ENCODE measurements at regions not wholly inside any gene's neighbourhood (a gene's known extent, or its start where the extent isn't known, plus 50 kb on each side); places are given as distances from the start of the nearest gene placed in this dataset.

DNA sequence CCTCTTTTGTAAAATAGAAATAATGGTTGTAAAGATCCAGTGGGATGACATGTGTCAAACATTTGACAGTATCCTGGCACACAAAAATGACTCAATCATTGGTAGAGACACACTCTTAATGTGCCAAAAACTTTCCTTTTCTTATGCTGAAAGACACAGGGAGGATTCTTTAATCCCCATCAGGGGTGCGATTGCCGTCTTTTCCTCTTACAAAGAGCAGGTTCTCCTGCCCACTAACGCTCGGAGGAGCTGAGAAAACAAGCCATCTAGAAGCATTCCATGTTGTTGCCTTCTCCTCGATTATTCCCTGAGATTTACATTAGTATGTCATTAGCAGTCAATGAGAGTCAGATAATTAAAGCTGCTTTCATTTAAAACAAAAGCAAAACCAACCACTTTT, 342.6 kb upstream of the CCNH start:
- no peaks in the 10 kb centered on the region for H3K9me3 Mint-ChIP-seq
- Histone ChIP-seq H3K36me3 (ENCODE audit: control insufficient read depth, insufficient read depth, low read length) (no peaks in the 10 kb centered on the region), H3K4me3 (ENCODE audit: low read depth, low read length) (no peak overlapping the region), H3K4me1 (ENCODE audit: control insufficient read depth, insufficient read depth, low read length, poor library complexity, severe bottlenecking) (no peaks in the 10 kb centered on the region), H3K27me3 (ENCODE audit: control insufficient read depth, insufficient read depth, low read length) (no peaks in the 10 kb centered on the region), H3K27ac (ENCODE audit: insufficient read depth, low read length, poor library complexity, severe bottlenecking) (no peak overlapping the region), H3K9me3 (ENCODE audit: control insufficient read depth in 2 of 2, low read length in 2 of 2) (no peaks in the 10 kb centered on the region)
- no peaks in the 10 kb centered on the region for H3K27me3 Mint-ChIP-seq
- H3K4me3 Mint-ChIP-seq, result no peak overlapping the region
- H3K4me1 Mint-ChIP-seq, result no peaks in the 10 kb centered on the region
- DNase-seq (no peak), ATAC-seq (ENCODE audit: low read depth in 2 of 2) (no peak)
- H3K36me3 Mint-ChIP-seq, result no peaks in the 10 kb centered on the region
- no peak overlapping the region for H3K27ac Mint-ChIP-seq

DNA sequence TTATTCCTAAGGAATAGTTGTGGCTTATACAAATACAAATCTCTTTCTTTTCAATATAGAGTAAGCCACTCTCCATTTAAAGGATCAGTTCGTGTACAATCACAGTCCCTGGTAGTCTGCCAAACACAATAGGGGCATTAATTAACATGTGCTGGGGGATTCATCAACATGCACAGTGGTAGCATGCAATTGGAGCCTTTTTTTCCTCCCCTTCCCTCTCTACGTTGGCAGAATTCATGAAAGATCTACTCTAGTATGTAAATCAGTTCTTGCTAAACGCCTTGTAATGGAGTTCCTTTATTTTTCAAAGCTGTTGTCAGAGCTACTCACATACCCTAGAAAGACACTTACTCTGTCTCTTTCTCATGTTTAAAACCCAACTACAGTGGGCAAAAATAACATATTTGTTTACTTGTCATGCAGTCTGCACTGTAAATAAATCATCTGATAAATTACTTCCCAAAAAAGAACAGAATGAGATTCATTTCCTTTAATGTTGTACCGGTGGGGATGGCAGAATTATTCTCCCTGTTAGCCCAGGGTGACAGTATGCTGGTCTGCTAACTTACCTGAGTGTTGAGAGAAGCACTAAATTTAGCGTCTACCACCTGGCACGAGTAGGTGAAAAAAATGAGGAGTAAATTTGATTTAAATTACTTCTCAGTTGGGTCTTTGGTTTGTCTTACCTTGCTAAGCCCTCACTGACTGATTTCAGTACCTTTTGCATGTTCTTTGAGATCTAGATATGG, 341.5 kb upstream of the CCNH start:
- no peaks in the 10 kb centered on the region for H3K27me3 Mint-ChIP-seq

DNA sequence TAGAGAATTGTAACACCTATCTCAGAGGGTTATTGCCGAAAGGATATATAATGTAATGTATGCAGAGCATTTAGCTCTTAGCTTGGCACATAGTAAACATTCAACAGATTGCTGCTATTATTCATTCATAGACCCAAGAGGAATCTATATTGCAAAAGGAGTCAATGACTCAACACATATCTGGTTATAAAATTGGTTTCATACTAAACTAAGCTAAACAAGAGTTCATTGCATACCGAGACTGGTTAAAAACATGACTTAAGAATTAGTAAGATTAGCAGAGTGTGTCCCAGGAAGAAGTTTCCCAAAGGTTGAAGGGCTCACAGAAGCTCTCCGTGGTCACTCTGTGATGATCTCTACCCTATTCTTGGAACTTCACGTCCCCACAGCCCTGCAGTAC, 339.6 kb upstream of the CCNH start:
- H3K36me3 ChIP-seq (ENCODE audit: control insufficient read depth, insufficient read depth, low read length), result no peaks in the 10 kb centered on the region
- no peak overlapping the region for H3K27ac Mint-ChIP-seq
- no peaks in the 10 kb centered on the region for H3K4me1 ChIP-seq (ENCODE audit: control insufficient read depth, insufficient read depth, low read length, poor library complexity, severe bottlenecking)
- ATAC-seq (ENCODE audit: low read depth in 2 of 2) (no peak), DNase-seq (no peak)
- no peaks in the 10 kb centered on the region for H3K9me3 Mint-ChIP-seq
- no peak overlapping the region for H3K4me3 Mint-ChIP-seq
- no peaks in the 10 kb centered on the region for H3K27me3 Mint-ChIP-seq
- no peaks in the 10 kb centered on the region for H3K36me3 Mint-ChIP-seq
- no peak overlapping the region for H3K27ac ChIP-seq (ENCODE audit: insufficient read depth, low read length, poor library complexity, severe bottlenecking)
- no peak overlapping the region for H3K4me3 ChIP-seq (ENCODE audit: low read depth, low read length)
- H3K27me3 ChIP-seq (ENCODE audit: control insufficient read depth, insufficient read depth, low read length), result no peaks in the 10 kb centered on the region
- no peaks in the 10 kb centered on the region for H3K4me1 Mint-ChIP-seq
- H3K9me3 ChIP-seq (ENCODE audit: control insufficient read depth in 2 of 2, low read length in 2 of 2), result no peaks in the 10 kb centered on the region

More for the DNA sequence above, 341.5 kb upstream of the CCNH start:
- DNase-seq (no peak), ATAC-seq (ENCODE audit: low read depth in 2 of 2) (no peak)
- Histone ChIP-seq H3K27me3 (ENCODE audit: control insufficient read depth, insufficient read depth, low read length) (no peaks in the 10 kb centered on the region), H3K4me3 (ENCODE audit: low read depth, low read length) (no peak overlapping the region), H3K27ac (ENCODE audit: insufficient read depth, low read length, poor library complexity, severe bottlenecking) (no peak overlapping the region), H3K4me1 (ENCODE audit: control insufficient read depth, insufficient read depth, low read length, poor library complexity, severe bottlenecking) (no peaks in the 10 kb centered on the region), H3K9me3 (ENCODE audit: control insufficient read depth in 2 of 2, low read length in 2 of 2) (no peaks in the 10 kb centered on the region), H3K36me3 (ENCODE audit: control insufficient read depth, insufficient read depth, low read length) (no peaks in the 10 kb centered on the region)
- no peaks in the 10 kb centered on the region for H3K36me3 Mint-ChIP-seq
- H3K27ac Mint-ChIP-seq, result no peak overlapping the region
- H3K9me3 Mint-ChIP-seq, result no peaks in the 10 kb centered on the region
- no peaks in the 10 kb centered on the region for H3K4me1 Mint-ChIP-seq
- H3K4me3 Mint-ChIP-seq, result no peak overlapping the region

GRCh38 chr5:87751824-87752223, 339.1 kb upstream of the CCNH start:
- no peaks in the 10 kb centered on the region for H3K36me3 Mint-ChIP-seq

DNA sequence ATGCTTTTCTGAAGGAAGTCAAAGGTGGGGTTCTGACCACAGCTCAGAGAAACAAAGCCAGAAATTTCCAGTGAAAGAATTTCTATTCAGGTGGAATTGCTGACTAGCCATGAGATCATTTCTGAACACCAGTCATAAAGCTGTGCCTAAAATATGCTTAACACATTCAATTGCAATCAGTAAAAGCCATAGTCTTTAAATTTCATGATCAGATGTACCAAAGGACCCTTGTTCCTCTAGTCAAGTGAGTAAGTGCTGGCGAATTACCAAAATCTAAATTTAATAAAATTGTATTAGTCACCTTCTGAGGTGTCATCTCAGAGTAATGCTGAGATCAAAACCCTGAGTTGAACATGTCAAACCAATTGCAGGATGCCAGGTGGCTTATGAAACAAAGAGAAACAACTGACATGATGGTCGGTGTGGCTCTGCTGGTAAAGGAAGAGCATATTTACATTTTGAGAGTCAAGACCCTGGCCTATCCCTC, 334.2 kb upstream of the CCNH start:
- Histone ChIP-seq H3K9me3 (ENCODE audit: control insufficient read depth in 2 of 2, low read length in 2 of 2) (no peaks in the 10 kb centered on the region), H3K4me3 (ENCODE audit: low read depth, low read length) (no peak overlapping the region), H3K4me1 (ENCODE audit: control insufficient read depth, insufficient read depth, low read length, poor library complexity, severe bottlenecking) (no peaks in the 10 kb centered on the region), H3K27me3 (ENCODE audit: control insufficient read depth, insufficient read depth, low read length) (no peaks in the 10 kb centered on the region), H3K27ac (ENCODE audit: insufficient read depth, low read length, poor library complexity, severe bottlenecking) (no peak overlapping the region), H3K36me3 (ENCODE audit: control insufficient read depth, insufficient read depth, low read length) (no peaks in the 10 kb centered on the region)
- DNase-seq (no peak), ATAC-seq (ENCODE audit: low read depth in 2 of 2) (no peak)
- no peak overlapping the region for H3K4me3 Mint-ChIP-seq
- peaks cover 0 to 2% (median 0%) of the 10 kb centered on the region in 7 donors for H3K9me3 Mint-ChIP-seq
- no peak overlapping the region for H3K27ac Mint-ChIP-seq
- no peaks in the 10 kb centered on the region for H3K36me3 Mint-ChIP-seq
- H3K4me1 Mint-ChIP-seq, result no peaks in the 10 kb centered on the region
- no peaks in the 10 kb centered on the region for H3K27me3 Mint-ChIP-seq

More at GRCh38 chr5:87751824-87752223, 339.1 kb upstream of the CCNH start:
- Histone ChIP-seq H3K4me3 (ENCODE audit: low read depth, low read length) (no peak overlapping the region), H3K9me3 (ENCODE audit: control insufficient read depth in 2 of 2, low read length in 2 of 2) (no peaks in the 10 kb centered on the region), H3K27ac (ENCODE audit: insufficient read depth, low read length, poor library complexity, severe bottlenecking) (no peak overlapping the region), H3K4me1 (ENCODE audit: control insufficient read depth, insufficient read depth, low read length, poor library complexity, severe bottlenecking) (no peaks in the 10 kb centered on the region), H3K36me3 (ENCODE audit: control insufficient read depth, insufficient read depth, low read length) (no peaks in the 10 kb centered on the region), H3K27me3 (ENCODE audit: control insufficient read depth, insufficient read depth, low read length) (no peaks in the 10 kb centered on the region)
- DNase-seq, result no peak
- Mint-ChIP-seq H3K4me1 (no peaks in the 10 kb centered on the region), H3K27ac (no peak overlapping the region), H3K4me3 (no peak overlapping the region), H3K27me3 (no peaks in the 10 kb centered on the region), H3K9me3 (no peaks in the 10 kb centered on the region)
- no peak for ATAC-seq (ENCODE audit: low read depth in 2 of 2)

DNA sequence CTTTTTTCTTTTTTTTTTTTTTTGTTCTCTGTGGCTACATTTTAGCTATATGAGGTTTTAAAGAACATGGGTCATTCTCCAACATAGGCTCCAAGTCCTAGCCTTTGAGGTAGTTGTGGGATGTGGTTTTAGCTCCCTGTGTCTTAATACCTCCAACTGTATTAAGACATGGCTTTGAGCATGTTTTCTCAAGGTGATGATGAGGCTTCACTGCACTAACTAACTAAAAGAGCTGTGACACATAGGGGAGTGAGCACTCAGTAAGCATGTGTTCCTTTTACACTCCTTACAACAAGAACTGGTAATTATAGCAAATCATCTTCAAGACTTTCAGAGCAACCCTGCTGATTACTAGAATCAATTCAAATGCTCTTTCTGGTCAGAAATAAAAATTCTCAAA, 333.6 kb upstream of the CCNH start:
- Mint-ChIP-seq H3K27ac (no peak overlapping the region), H3K4me3 (no peak overlapping the region), H3K4me1 (no peaks in the 10 kb centered on the region), H3K9me3 (peaks cover 0 to 2% (median 0%) of the 10 kb centered on the region in 7 donors), H3K27me3 (no peaks in the 10 kb centered on the region), H3K36me3 (no peaks in the 10 kb centered on the region)
- no peak for ATAC-seq (ENCODE audit: low read depth in 2 of 2)
- no peak for DNase-seq
- no peaks in the 10 kb centered on the region for H3K9me3 ChIP-seq (ENCODE audit: control insufficient read depth in 2 of 2, low read length in 2 of 2)
- no peak overlapping the region for H3K27ac ChIP-seq (ENCODE audit: insufficient read depth, low read length, poor library complexity, severe bottlenecking)
- H3K27me3 ChIP-seq (ENCODE audit: control insufficient read depth, insufficient read depth, low read length), result no peaks in the 10 kb centered on the region
- H3K4me1 ChIP-seq (ENCODE audit: control insufficient read depth, insufficient read depth, low read length, poor library complexity, severe bottlenecking), result no peaks in the 10 kb centered on the region
- no peak overlapping the region for H3K4me3 ChIP-seq (ENCODE audit: low read depth, low read length)
- H3K36me3 ChIP-seq (ENCODE audit: control insufficient read depth, insufficient read depth, low read length), result no peaks in the 10 kb centered on the region

DNA sequence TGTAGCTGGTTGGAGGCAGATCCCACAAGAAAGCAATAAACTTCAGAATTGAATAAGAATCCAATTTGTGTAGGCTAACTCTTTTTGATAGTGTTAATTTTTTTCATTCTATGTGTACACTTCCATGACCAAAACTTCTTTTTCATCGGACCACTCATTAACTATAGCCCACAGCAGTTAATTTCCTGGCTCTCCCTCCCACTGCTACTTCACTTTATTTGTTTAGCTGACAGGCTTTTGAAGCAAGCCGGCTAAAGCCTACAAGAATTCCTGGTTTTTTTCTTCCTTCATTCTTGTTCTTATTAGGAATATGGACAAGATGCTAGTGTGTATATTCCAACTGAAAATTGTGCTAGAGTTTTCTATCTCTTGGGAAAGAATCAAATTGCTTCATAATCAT, 329.2 kb upstream of the CCNH start:
- no peak for ATAC-seq (ENCODE audit: low read depth in 2 of 2)
- H3K4me1 Mint-ChIP-seq, result no peaks in the 10 kb centered on the region

GRCh38 chr5:87735923-87736322, 323.2 kb upstream of the CCNH start:
- no peak for DNase-seq
- no peaks in the 10 kb centered on the region for H3K4me1 Mint-ChIP-seq
- ATAC-seq (ENCODE audit: low read depth in 2 of 2), result no peak
- Histone ChIP-seq H3K27me3 (ENCODE audit: control insufficient read depth, insufficient read depth, low read length) (no peaks in the 10 kb centered on the region), H3K4me1 (ENCODE audit: control insufficient read depth, insufficient read depth, low read length, poor library complexity, severe bottlenecking) (no peaks in the 10 kb centered on the region), H3K4me3 (ENCODE audit: low read depth, low read length) (no peak overlapping the region), H3K27ac (ENCODE audit: insufficient read depth, low read length, poor library complexity, severe bottlenecking) (no peak overlapping the region), H3K36me3 (ENCODE audit: control insufficient read depth, insufficient read depth, low read length) (no peaks in the 10 kb centered on the region), H3K9me3 (ENCODE audit: control insufficient read depth in 2 of 2, low read length in 2 of 2) (no peaks in the 10 kb centered on the region)
- no peaks in the 10 kb centered on the region for H3K27me3 Mint-ChIP-seq
- no peaks in the 10 kb centered on the region for H3K9me3 Mint-ChIP-seq
- no peak overlapping the region for H3K4me3 Mint-ChIP-seq
- no peaks in the 10 kb centered on the region for H3K36me3 Mint-ChIP-seq
- H3K27ac Mint-ChIP-seq, result no peak overlapping the region

More for the DNA sequence above, 329.2 kb upstream of the CCNH start:
- Histone ChIP-seq H3K36me3 (ENCODE audit: control insufficient read depth, insufficient read depth, low read length) (no peaks in the 10 kb centered on the region), H3K27ac (ENCODE audit: insufficient read depth, low read length, poor library complexity, severe bottlenecking) (no peak overlapping the region), H3K9me3 (ENCODE audit: control insufficient read depth in 2 of 2, low read length in 2 of 2) (no peaks in the 10 kb centered on the region), H3K4me1 (ENCODE audit: control insufficient read depth, insufficient read depth, low read length, poor library complexity, severe bottlenecking) (no peaks in the 10 kb centered on the region), H3K4me3 (ENCODE audit: low read depth, low read length) (no peak overlapping the region), H3K27me3 (ENCODE audit: control insufficient read depth, insufficient read depth, low read length) (no peaks in the 10 kb centered on the region)
- DNase-seq, result no peak
- H3K4me3 Mint-ChIP-seq, result no peak overlapping the region
- no peaks in the 10 kb centered on the region for H3K36me3 Mint-ChIP-seq
- H3K27me3 Mint-ChIP-seq, result no peaks in the 10 kb centered on the region
- no peak overlapping the region for H3K27ac Mint-ChIP-seq
- H3K9me3 Mint-ChIP-seq, result peaks cover 0 to 2% (median 0%) of the 10 kb centered on the region in 7 donors
